NCI-H2196 (cell line): ENCODE measurements at regions not wholly inside any gene's neighbourhood (a gene's known extent, or its start where the extent isn't known, plus 50 kb on each side); places are given as distances from the start of the nearest gene placed in this dataset.
A peak's percentile ranks its signal among the peaks of the same experiment; 100 is the strongest.

Experiments used
- DNase-seq: peaks from one replicate; lab custom pipeline; 2025; ENCODE audit not compliant: unreplicated experiment; lab: John Stamatoyannopoulos, UW

GRCh38 chr18:26618135-26618534, 69.8 kb upstream of the KCTD1 start:
- peak; percentile 14 for DNase-seq

GRCh38 chr18:26617151-26617554, 68.8 kb upstream of the KCTD1 start:
- DNase-seq: no peak

GRCh38 chr18:26614374-26614773, 66.0 kb upstream of the KCTD1 start:
- DNase-seq: no peak
